ENCODE measurements at regions not wholly inside any gene's neighbourhood (a gene's known extent, or its start where the extent isn't known, plus 50 kb on each side); places are given as distances from the start of the nearest gene placed in this dataset.

- TF ChIP-seq CTCF (optimal IDR thresholded peaks at IDR 0.05 in 1 of 3, IDR thresholded peaks at IDR 0.05 in 1 of 3, conservative IDR thresholded peaks at IDR 0.05 in 1 of 3; ENCODE audit: extremely low read depth in 1 of 3, insufficient read depth in 2 of 3, low read length in 3 of 3) = no peak
- TF ChIP-seq EZH2 (IDR thresholded peaks at IDR 0.05; ENCODE audit: low read length) = no peak
Observed at GRCh38 chr18:70503060-70503459, 214.2 kb downstream of the SOCS6 start.
